T-helper 2 cell (primary cell): ENCODE measurements at regions not wholly inside any gene's neighbourhood (a gene's known extent, or its start where the extent isn't known, plus 50 kb on each side); places are given as distances from the start of the nearest gene placed in this dataset.

Source experiments
- DNase-seq, 5 experiments: peaks; one replicate each; pipeline versions ENCODE4 v3.0.0 to v3.0.0-alpha.2; 2012 to 2022

DNA sequence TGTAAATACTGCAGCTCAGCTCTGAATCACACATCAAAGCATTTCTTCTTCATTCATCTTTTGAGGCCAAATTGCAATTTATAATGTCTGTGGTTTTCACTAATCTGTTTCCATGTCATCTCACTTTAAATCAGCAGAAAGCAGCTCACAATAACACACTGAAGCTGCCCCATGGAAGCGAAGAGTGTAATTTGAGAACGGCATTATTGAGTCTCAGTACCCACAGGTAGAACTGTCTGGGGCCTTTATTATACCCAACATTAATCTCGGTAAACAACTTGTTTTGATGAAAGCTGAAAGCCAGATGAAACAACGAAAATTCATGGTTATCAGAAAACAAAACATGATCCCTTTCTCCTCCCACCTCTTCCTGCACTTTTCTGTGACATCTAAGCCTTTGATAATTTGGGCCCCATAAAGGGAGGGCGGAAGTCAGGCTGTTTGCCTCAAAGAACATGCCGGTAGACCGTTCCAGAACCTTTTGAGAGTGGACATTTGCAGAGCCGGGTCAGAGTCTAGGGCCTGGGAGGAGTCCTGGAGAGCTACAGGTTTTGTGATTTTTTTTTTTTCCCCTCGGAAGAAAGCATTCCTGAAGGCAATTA is 68.2 kb upstream of the SESN3 start:
- DNase-seq, result peak in 1 of 5 experiments; percentile 46

- no peak for DNase-seq
These were observed 66.9 kb upstream of the SESN3 start for GRCh38 chr11:95297680-95298452.

DNA sequence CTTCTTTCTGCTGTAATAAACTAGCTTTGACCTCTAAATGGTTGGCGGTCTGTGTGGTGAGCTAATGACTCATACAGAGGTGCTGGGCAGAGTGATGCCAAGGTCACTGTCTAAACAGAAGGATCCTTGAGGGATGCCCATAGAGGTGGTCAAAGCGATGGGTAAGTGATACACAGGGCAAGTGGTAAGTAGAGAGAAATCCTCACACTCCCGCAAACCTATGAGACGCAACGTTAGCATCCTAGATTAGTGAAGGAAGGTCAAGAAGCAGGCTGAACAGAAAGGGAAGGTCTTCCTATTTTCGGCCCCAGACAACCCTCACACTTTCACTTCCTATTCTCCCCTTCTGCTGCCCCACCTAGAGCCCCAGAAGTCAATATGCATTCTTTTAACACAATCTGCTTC is 65.6 kb upstream of the SESN3 start:
- no peak for DNase-seq

DNA sequence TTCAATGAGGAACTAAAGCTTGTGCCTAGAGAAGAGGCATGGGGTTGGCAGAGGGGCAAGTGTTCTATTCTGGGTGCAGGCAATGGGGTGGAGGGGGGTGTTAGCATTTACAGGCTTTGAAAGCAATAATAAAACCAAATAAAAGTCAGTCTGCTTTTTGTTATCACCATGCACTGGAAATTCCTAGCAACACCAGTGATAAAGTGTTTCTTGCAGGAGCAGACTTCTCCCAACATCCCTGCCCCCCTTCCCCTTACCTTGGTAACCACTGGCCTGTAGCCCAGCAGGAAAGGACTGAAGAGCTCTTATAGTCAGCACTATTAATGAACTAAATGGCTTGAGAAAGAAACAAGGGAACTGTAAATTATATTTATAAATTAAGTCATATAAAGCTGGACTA is 65.2 kb upstream of the SESN3 start:
- DNase-seq, result no peak

GRCh38 chr11:95295382-95296149 is 64.6 kb upstream of the SESN3 start:
- no peak for DNase-seq

DNA sequence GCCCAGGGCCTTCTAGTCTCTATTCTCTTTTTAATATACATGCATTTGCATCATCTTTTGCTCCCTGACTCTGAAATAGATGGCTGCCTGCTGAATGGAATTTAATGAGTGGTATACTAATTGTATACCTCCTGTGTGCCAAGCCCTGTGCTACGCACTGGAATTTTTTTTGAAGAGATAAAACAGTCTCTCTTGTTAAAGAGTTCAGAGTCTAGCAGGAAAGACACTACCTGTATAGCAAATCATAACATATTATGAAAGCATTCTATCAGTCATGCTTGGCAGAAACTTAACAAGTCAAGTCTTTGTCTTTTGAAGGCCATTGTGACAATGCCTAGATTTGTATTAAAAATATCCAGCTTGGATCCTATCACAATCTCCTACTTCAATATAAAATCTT is 63.7 kb upstream of the SESN3 start:
- DNase-seq, result no peak

DNA sequence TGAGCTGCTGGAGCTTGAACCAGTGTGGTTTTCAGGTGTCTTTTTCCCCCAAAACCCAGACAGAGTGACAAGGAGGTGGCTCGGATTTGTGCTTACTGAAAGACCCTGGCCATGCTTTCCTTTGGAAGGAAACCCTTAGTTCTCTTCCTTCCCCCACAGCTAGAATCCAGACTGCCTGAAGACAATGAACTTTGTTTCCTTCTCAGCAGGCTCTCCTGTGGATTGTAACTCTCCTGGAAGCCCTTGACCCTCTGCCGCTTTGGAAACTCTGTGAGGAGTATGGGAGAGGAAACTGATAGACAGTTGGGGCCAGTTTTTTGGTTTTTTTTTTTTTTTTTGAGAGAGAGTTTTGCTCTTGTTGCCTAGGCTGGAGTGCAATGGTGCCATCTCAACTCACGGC is 62.1 kb upstream of the SESN3 start:
- DNase-seq, result no peak

- DNase-seq, result no peak
These were observed 60.9 kb upstream of the SESN3 start for GRCh38 chr11:95291946-95292345.

DNA sequence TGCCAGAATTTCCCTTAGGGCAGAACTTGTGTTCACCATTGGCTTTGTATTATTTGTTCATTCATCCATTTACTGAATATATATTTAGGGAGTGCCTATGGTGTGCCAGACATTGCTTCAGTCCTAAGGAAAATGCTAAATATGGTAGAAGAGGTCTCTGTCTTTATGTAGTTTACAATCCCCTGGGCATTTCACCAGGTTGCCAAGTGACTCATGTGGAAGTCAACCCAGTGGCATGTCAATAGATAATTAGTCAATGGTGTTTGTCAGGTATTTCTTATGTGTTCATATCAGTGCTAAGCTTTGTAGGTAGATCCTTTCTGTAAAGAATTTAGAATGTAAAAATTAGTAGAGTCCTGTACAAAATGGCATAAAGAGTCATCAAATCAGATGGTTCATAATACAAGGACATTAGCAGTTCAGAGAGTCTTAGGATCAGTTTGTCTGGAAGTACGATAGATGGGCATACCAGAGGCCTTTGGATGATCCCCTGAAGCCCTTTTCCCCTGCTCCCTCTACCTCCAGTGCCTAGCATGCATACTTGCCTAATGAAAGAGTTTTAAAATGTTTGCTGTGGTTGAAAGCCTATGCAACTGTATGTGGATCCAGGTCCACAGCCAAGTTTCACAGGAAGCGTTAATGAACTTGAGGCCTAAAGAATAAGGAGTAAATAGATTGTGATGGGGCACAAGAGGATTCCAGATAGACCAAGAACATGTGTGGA is 58.5 kb upstream of the SESN3 start:
- no peak for DNase-seq

DNA sequence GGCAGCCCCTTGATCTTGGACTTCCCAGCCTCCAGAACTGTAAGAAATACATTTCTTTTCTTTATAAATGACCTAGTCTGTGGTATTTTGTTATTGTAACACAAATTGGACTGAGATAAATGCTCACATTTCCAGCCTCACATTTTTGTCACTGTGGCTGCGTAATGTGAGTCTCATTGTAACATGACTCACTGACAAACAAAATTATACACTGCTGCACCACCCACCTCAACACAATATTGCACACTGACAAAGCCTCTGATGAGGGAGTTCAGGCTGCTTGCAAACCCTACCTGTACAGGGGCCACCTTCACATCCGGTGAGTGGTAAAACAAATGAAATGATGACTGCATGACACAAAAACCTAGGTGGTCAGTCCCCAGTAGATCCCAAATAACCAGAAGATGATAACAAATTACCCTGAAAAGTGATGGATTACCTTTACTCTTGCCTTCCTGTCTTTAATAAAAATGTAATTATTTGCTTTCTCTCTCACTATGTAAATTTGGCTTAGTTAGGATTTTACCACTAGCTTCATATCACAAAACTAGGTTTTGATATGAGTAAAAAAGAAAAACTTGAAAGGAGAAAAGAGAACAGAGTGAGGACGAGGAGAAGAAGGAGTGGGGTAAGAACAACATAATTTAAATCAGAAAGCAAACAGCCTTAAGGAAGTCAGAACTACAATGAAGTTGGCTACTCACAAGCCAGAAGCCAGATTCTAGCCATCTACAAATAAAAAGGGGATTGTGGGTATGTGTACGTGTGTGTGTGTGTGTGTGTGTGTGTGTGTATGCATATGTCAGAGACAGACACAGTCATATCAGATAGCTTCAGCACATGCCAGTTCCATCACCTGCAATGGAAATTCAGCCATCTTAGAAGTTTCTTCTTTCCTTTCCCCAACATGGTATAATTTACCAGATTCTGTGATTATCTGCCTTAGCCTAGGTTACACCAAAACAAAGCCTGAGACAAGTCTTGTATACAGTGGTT is 53.4 kb upstream of the SESN3 start:
- DNase-seq, result peak in 1 of 5 experiments; percentile 33

DNA sequence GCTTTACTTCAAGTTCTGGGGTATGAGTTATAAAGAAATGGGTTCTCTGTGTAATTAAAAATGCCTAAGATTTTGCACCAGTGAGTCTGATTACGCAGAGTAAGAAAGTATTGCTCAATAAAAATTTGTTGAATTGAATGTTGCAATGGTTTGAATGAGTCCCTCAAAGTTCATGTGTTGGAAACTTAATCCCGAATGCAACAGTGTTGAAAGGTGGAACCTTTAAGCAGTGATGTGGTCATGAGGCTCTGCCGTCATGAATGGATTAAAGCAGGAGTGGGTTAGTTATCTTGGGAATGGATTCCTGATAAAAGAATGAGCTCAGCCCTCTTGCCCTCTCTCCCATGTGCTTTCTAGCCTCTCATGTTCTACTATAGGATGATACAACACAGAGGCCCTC is 52.6 kb upstream of the SESN3 start:
- DNase-seq, result no peak

- no peak for DNase-seq
These were observed 52.1 kb upstream of the SESN3 start for GRCh38 chr11:95283146-95283545.

GRCh38 chr11:95282291-95282751 is 51.3 kb upstream of the SESN3 start:
- DNase-seq, result no peak
